ENCODE measurements at regions not wholly inside any gene's neighbourhood (a gene's known extent, or its start where the extent isn't known, plus 50 kb on each side); places are given as distances from the start of the nearest gene placed in this dataset.

DNA sequence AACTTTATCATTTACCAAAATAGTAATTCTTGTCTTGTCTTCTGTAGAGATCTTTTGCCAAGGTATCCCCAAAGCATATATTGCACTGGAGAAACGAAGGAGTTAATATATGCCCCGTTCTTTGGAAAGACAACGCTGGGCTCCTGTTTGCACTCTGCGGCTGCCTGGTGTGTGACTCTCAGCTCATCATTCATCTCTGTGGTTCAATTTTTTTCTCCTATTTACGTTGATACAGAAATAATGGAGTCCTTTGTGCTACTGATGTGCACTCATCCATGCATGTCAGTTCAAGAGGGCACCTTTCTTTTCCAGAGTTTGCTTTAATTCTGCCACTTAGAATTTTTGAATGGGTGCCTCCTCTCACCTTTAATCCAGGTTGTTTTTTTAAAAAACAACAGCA is 655.5 kb downstream of the DCDC2C start:
- TF ChIP-seq, protein P1, sequence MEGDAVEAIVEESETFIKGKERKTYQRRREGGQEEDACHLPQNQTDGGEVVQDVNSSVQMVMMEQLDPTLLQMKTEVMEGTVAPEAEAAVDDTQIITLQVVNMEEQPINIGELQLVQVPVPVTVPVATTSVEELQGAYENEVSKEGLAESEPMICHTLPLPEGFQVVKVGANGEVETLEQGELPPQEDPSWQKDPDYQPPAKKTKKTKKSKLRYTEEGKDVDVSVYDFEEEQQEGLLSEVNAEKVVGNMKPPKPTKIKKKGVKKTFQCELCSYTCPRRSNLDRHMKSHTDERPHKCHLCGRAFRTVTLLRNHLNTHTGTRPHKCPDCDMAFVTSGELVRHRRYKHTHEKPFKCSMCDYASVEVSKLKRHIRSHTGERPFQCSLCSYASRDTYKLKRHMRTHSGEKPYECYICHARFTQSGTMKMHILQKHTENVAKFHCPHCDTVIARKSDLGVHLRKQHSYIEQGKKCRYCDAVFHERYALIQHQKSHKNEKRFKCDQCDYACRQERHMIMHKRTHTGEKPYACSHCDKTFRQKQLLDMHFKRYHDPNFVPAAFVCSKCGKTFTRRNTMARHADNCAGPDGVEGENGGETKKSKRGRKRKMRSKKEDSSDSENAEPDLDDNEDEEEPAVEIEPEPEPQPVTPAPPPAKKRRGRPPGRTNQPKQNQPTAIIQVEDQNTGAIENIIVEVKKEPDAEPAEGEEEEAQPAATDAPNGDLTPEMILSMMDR (IDR thresholded peaks at IDR 0.05; ENCODE audit: borderline replicate concordance, control extremely low read depth, extremely low read depth, insufficient read depth, missing control alignments): no peak
- in situ Hi-C loops (cut with MboI; ENCODE audit: low sequenced_read_pairs, unreplicated experiment): no loop called here
- DNase-seq (ENCODE audit: low spot score): no peak

DNA sequence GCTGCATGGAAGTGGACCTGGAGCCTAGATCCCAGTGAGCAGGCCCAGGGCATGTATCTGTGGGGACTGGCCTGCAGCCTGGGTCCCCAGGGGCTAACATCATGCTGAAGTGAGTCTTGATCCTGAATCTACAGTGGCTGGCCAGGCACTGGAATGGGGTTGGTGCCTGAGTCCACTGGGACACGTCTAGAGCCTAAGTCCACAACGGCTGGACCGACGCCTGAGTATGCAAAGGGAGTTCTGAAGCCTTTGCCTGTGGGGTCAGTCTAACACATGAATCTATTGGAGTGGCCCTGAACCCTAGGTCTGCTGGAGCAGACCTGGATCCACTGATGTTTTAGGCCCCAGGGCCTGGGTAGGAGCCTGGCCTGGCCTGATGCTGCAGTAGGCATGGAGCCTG is 665.5 kb downstream of the DCDC2C start:
- DNase-seq (ENCODE audit: low spot score): no peak
- TF ChIP-seq, protein P1 (IDR thresholded peaks at IDR 0.05; ENCODE audit: borderline replicate concordance, control extremely low read depth, extremely low read depth, insufficient read depth, missing control alignments): no peak
- in situ Hi-C loops (cut with MboI; ENCODE audit: low sequenced_read_pairs, unreplicated experiment): no loop called here

DNA sequence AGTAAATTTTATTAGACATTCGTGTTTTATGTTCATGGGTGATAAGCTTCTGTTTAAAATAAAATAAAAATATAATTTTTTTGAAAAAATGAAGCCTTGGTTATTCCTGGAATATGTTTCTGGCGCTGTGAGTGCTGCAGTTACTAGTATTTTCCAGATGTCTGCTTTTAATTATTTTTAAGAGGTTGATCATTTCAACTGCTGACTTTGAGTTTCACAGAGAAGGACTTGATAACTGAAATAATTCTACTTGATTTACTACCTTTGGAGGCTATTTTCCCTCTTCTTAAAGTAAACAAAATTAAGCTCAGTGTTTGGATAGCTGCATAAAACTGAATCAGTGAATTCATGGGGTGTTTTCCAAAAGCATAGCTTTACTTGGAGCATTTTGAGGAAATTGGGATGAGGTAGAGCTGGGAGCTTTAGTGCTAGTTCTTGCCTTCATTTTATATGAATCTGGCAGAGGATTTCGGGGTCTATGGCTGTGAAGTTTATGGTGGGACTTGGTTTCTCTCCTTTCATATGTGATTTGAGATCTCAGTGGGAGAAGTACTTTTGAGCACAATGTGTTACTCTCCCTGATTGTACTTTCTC is 666.5 kb downstream of the DCDC2C start:
- in situ Hi-C loops (cut with MboI; ENCODE audit: low sequenced_read_pairs, unreplicated experiment): no loop called here
- no peak for DNase-seq (ENCODE audit: low spot score)
- TF ChIP-seq, protein P1 (IDR thresholded peaks at IDR 0.05; ENCODE audit: borderline replicate concordance, control extremely low read depth, extremely low read depth, insufficient read depth, missing control alignments): no peak

DNA sequence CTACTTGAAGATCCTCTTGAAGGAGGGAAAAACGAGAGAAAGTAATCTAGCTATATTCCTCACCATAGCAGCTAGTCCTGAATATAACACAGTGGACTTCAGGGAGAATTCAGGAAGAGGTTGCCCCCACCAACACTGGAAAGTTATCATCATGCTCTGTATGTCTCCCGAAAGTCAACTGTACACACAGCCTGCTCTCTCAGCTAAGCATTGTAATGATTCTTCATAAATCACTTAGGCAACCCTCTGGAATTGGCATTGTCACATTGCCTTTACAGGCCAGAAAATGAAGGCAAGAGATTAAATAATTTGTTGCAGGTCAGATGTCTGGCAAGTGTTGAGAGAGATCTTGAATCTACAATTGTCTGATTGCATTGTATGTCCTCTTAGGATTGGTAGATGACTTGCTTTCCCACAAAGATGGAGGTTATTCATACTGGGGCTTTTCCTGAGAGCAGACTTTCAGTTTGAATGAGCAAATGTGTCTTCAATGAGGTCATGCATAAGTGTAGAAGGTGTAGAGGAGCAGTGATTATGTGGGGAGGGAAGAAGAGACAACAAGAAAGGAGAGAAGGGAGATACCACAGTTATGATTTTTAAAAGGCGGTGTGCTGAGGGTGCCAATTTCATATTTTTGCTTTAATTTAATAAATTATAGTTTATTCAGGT is 667.2 kb downstream of the DCDC2C start:
- no peak for DNase-seq (ENCODE audit: low spot score)

DNA sequence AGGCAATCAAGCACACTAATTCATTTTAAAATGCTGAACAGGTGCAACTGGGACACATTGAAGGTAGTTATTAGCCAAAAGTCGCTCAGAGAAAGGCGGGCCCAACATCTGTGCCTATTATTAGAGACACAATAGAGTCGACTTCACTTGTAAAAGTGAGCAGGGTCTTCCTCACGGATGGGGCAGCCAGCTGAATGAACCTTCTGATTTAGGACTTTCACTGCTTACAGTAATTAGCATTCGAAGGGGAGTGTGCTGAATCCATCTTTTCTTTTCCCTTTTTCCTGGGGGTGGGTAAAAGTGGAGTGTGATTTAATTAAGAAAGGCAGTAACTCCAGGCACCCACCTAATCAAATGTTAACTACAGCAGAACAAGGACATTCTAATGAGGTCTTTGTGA is 677.7 kb downstream of the DCDC2C start:
- no peak for DNase-seq (ENCODE audit: low spot score)
- TF ChIP-seq, protein P1 (IDR thresholded peaks at IDR 0.05; ENCODE audit: borderline replicate concordance, control extremely low read depth, extremely low read depth, insufficient read depth, missing control alignments): no peak
- in situ Hi-C loops (cut with MboI; ENCODE audit: low sequenced_read_pairs, unreplicated experiment): no loop called here

More for the DNA sequence above, 667.2 kb downstream of the DCDC2C start:
- in situ Hi-C loops (cut with MboI; ENCODE audit: low sequenced_read_pairs, unreplicated experiment): no loop called here
- TF ChIP-seq, protein P1 (IDR thresholded peaks at IDR 0.05; ENCODE audit: borderline replicate concordance, control extremely low read depth, extremely low read depth, insufficient read depth, missing control alignments): no peak

DNA sequence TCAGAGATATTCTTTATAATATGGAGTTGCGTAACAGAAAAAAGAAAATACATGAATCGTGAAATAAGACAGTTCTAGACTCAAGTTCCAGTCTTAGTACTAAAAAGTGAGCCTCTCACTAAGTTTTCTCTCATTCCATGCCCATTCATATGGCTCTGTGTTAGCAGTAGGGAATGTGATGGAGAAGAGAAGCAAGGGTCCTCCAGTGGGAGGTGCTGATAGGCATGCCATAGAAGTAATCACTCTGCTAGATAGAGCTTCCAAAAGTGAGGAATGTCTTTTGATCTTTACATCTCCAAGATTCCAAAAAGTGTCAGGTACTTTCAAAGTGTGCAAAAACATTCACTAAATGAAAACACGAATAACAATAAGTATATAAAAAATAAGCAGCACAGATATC is 678.4 kb downstream of the DCDC2C start:
- in situ Hi-C loops (cut with MboI; ENCODE audit: low sequenced_read_pairs, unreplicated experiment): no loop called here
- DNase-seq (ENCODE audit: low spot score): no peak
- TF ChIP-seq, protein P1 (IDR thresholded peaks at IDR 0.05; ENCODE audit: borderline replicate concordance, control extremely low read depth, extremely low read depth, insufficient read depth, missing control alignments): no peak
